Panc1 (cell line): ENCODE measurements at regions not wholly inside any gene's neighbourhood (a gene's known extent, or its start where the extent isn't known, plus 50 kb on each side); places are given as distances from the start of the nearest gene placed in this dataset.

Experiments
- ATAC-seq: fragments of 200-7000 bp; cut with Tn5 transposase; 2 replicates; pipeline ENCODE4 v1.9.1; 2020; ENCODE audit warnings: mild to moderate bottlenecking, moderate library complexity
- BruUV-seq: library from RNA; stranded (reverse); fragments of 400-500 nt; replicated peaks from 2 replicates; lab custom pipeline; 2021; lab: Mats Ljungman, UMichigan
- CTCF ChIA-PET: fragments of 300-600 bp; sonication (Branson Sonifier 250); formaldehyde crosslinking; loops from one replicate; lab custom pipeline; 2022; ENCODE audit warnings: antibody characterized with exemption; lab: Charles Lee
- POLR2A ChIA-PET: fragments of 300-600 bp; sonication (Branson Sonifier 250); formaldehyde crosslinking; loops from one replicate; lab custom pipeline; 2022; ENCODE audit warnings: antibody characterized with exemption; lab: Charles Lee
- DNase-seq: peaks from one replicate; pipeline ENCODE4 v3.0.0-alpha.2; 2010; ENCODE audit warnings: low read depth, low spot score
- H3K27ac ChIP-seq: 2 replicates; pipeline ENCODE4 v1.5.1; 2011; ENCODE audit warnings: mild to moderate bottlenecking, low read length, inconsistent platforms
- H3K27me3 ChIP-seq: fragments of 200-500 bp; sonication (Bioruptor generic); 2 replicates; pipeline ENCODE4 v1.6.0; 2014; ENCODE audit warnings: low read length, inconsistent platforms; ENCODE audit not compliant: control insufficient read depth, insufficient read depth
- H3K36me3 ChIP-seq: fragments of 200-500 bp; sonication (Bioruptor generic); 2 replicates; pipeline ENCODE4 v1.5.1; 2014; ENCODE audit warnings: inconsistent platforms, mild to moderate bottlenecking, low read length, moderate library complexity; ENCODE audit not compliant: control insufficient read depth, insufficient read depth
- H3K4me1 ChIP-seq: 2 replicates; pipeline ENCODE4 v1.5.1; 2011; ENCODE audit warnings: inconsistent platforms, mild to moderate bottlenecking, low read length, moderate library complexity; ENCODE audit not compliant: control insufficient read depth, insufficient read depth
- H3K4me3 ChIP-seq, 2 experiments: 2 replicates each; pipeline ENCODE4 v1.5.1; 2011 to 2012; ENCODE audit warnings: low read depth in 2 of 2, low read length in 2 of 2, mild to moderate bottlenecking in 2 of 2, inconsistent platforms in 1 of 2, moderate library complexity in 1 of 2
- H3K9me3 ChIP-seq: fragments of 200-500 bp; sonication (Bioruptor generic); 2 replicates; pipeline ENCODE4 v1.5.1; 2014; ENCODE audit warnings: low read depth, mild to moderate bottlenecking, inconsistent platforms, low read length, moderate library complexity; ENCODE audit not compliant: control insufficient read depth, insufficient read depth
- POLR2AphosphoS5 ChIP-seq: IDR thresholded peaks from 2 replicates; pipeline ENCODE4 v1.6.1; 2012; ENCODE audit warnings: mild to moderate bottlenecking, low read depth, low read length, moderate library complexity
- SIN3A ChIP-seq: IDR thresholded peaks from 2 replicates; pipeline ENCODE4 v1.6.1; 2012; ENCODE audit warnings: low read depth, mild to moderate bottlenecking, low read length, moderate library complexity, borderline replicate concordance; ENCODE audit not compliant: insufficient read depth
- TCF7L2 ChIP-seq: IDR thresholded peaks from 2 replicates; pipeline ENCODE4 v1.6.1; 2011; ENCODE audit warnings: mild to moderate bottlenecking, low read depth, low read length, inconsistent platforms
- in situ Hi-C: cut with HindIII; loops from 2 replicates; pipeline ENCODE4 v1.10.0; 2016; ENCODE audit warnings: low sequenced_read_pairs, low pct_unique_long_range_greater_than_20kb
- intact Hi-C: fragments of 100-400 bp; cut with micrococcal nuclease; formaldehyde crosslinking; loops from one replicate; pipeline ENCODE4 v1.10.0; 2022; ENCODE audit not compliant: unreplicated experiment
- TF ChIP-seq, protein P1 (sequence below), 2 experiments: IDR thresholded peaks; 2 replicates each; pipeline ENCODE4 v1.6.1; 2011 to 2012; ENCODE audit warnings: low read depth in 2 of 2, control low read depth in 1 of 2, low read length in 1 of 2, mild to moderate bottlenecking in 1 of 2, moderate library complexity in 1 of 2; ENCODE audit not compliant: insufficient read depth in 1 of 2
- TF ChIP-seq, protein P2 (sequence below): fragments of 450-650 bp; IDR thresholded peaks from 2 replicates; pipeline ENCODE4 v1.5.1; 2017; ENCODE audit warnings: mild to moderate bottlenecking

DNA sequence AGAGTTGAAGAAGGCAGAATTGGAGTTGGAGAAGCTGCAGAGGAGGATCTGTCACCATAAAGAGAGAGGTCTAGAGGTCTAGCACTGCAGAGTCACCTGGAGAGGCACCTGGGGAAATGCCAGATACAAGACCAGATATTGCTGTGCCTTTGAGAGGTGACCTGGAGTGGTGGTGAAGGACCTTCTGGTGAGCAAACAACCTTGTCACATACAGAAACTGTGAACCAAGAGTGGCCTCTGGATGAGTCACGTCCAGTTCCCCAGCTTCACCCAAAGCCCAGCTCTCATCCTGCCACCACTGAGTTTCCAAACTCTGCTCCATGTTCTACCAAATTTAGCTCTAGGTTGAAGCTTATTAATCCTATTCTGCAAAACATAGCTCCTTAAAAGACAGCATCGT lies 131.1 kb upstream of the FBXL7 start:
- ATAC-seq (no peak), DNase-seq (no peak)
- in situ Hi-C loops: no loop called here
- Histone ChIP-seq H3K36me3 (no peaks in the 10 kb centered on the region), H3K4me1 (no peaks in the 10 kb centered on the region), H3K4me3 (no peak overlapping the region), H3K27me3 (no peaks in the 10 kb centered on the region), H3K9me3 (0 out of 2 replicates have a peak, but pooled peaks cover 3% of the 10 kb centered on the region), H3K27ac (no peak overlapping the region)
- intact Hi-C loops: no loop called here
- TF ChIP-seq SIN3A (no peak), POLR2AphosphoS5 (no peak), TCF7L2 (no peak)
- TF ChIP-seq, protein P1, sequence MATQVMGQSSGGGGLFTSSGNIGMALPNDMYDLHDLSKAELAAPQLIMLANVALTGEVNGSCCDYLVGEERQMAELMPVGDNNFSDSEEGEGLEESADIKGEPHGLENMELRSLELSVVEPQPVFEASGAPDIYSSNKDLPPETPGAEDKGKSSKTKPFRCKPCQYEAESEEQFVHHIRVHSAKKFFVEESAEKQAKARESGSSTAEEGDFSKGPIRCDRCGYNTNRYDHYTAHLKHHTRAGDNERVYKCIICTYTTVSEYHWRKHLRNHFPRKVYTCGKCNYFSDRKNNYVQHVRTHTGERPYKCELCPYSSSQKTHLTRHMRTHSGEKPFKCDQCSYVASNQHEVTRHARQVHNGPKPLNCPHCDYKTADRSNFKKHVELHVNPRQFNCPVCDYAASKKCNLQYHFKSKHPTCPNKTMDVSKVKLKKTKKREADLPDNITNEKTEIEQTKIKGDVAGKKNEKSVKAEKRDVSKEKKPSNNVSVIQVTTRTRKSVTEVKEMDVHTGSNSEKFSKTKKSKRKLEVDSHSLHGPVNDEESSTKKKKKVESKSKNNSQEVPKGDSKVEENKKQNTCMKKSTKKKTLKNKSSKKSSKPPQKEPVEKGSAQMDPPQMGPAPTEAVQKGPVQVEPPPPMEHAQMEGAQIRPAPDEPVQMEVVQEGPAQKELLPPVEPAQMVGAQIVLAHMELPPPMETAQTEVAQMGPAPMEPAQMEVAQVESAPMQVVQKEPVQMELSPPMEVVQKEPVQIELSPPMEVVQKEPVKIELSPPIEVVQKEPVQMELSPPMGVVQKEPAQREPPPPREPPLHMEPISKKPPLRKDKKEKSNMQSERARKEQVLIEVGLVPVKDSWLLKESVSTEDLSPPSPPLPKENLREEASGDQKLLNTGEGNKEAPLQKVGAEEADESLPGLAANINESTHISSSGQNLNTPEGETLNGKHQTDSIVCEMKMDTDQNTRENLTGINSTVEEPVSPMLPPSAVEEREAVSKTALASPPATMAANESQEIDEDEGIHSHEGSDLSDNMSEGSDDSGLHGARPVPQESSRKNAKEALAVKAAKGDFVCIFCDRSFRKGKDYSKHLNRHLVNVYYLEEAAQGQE (IDR thresholded peaks at IDR 0.05; ENCODE audit: insufficient read depth in 1 of 2, low read depth in 2 of 2, low read length in 1 of 2): no peak
- TF ChIP-seq, protein P2, sequence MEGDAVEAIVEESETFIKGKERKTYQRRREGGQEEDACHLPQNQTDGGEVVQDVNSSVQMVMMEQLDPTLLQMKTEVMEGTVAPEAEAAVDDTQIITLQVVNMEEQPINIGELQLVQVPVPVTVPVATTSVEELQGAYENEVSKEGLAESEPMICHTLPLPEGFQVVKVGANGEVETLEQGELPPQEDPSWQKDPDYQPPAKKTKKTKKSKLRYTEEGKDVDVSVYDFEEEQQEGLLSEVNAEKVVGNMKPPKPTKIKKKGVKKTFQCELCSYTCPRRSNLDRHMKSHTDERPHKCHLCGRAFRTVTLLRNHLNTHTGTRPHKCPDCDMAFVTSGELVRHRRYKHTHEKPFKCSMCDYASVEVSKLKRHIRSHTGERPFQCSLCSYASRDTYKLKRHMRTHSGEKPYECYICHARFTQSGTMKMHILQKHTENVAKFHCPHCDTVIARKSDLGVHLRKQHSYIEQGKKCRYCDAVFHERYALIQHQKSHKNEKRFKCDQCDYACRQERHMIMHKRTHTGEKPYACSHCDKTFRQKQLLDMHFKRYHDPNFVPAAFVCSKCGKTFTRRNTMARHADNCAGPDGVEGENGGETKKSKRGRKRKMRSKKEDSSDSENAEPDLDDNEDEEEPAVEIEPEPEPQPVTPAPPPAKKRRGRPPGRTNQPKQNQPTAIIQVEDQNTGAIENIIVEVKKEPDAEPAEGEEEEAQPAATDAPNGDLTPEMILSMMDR: no peak
- BruUV-seq: no TSS peak
- POLR2A ChIA-PET: no interaction called here
- CTCF ChIA-PET: no interaction called here

DNA sequence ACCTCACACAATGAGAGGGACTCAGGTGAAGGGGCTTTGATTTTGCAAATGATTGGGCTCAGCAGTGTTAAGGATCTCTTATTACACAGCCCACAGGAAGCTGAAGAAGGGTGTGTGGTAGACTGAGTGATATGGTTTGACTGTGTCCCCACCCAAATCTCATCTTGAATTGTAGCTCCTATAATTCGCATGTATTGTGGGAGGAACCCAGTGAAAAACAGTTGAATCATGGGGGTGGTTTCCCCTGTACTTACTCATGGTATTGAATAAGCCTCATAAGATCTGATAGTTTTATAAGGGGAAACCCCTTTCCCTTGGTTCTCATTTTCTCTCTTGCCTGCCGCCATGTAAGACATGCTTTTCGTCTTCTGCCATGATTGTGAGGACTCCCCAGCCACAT lies 132.5 kb upstream of the FBXL7 start:
- ChIA-PET POLR2A (no interaction called here), CTCF (no interaction called here)
- BruUV-seq: no TSS peak
- in situ Hi-C loops (no loop called here), intact Hi-C loops (no loop called here)
- H3K4me3 ChIP-seq: no peak overlapping the region
- H3K4me1 ChIP-seq: no peaks in the 10 kb centered on the region
- H3K27ac ChIP-seq: no peak overlapping the region
- ATAC-seq (no peak), DNase-seq (no peak)
- H3K27me3 ChIP-seq: no peaks in the 10 kb centered on the region
- TF ChIP-seq TCF7L2 (no peak), POLR2AphosphoS5 (no peak), SIN3A (no peak)
- TF ChIP-seq, protein P2: no peak
- TF ChIP-seq, protein P1 (IDR thresholded peaks at IDR 0.05; ENCODE audit: insufficient read depth in 1 of 2, low read depth in 2 of 2, low read length in 1 of 2): no peak
- no peaks in the 10 kb centered on the region for H3K36me3 ChIP-seq
- 0 out of 2 replicates have a peak, but pooled peaks cover 3% of the 10 kb centered on the region for H3K9me3 ChIP-seq
